Tibial nerve (tissue), 4 donors: ENCODE measurements at regions not wholly inside any gene's neighbourhood (a gene's known extent, or its start where the extent isn't known, plus 50 kb on each side); places are given as distances from the start of the nearest gene placed in this dataset.

Experiments
- DNase-seq, 2 donors: peaks; one replicate each; pipeline ENCODE4 v3.0.0-alpha.2; 2019; ENCODE audit warnings: low spot score in 2 of 2
- H3K27ac ChIP-seq, 4 donors: fragments of 200-600 bp; sonication (generic) in 3 of 4; one replicate each; pipeline ENCODE4 v1.5.1; 2017 to 2019; ENCODE audit warnings: mild to moderate bottlenecking in 1 of 4
- H3K27me3 ChIP-seq, 2 donors: fragments of 200-600 bp; sonication (generic) in 1 of 2; one replicate each; pipeline versions ENCODE4 v1.5.1 to v1.6.0; 2017 to 2019
- H3K36me3 ChIP-seq, 3 donors: fragments of 200-600 bp; sonication (generic); one replicate each; pipeline ENCODE4 v1.5.1; 2018 to 2019
- H3K4me1 ChIP-seq, 4 donors: fragments of 200-600 bp; sonication (generic) in 3 of 4; one replicate each; pipeline ENCODE4 v1.5.1; 2017 to 2019
- H3K4me3 ChIP-seq, 4 donors: fragments of 200-600 bp; sonication (generic) in 3 of 4; one replicate each; pipeline ENCODE4 v1.5.1; 2017 to 2019; ENCODE audit warnings: mild to moderate bottlenecking in 1 of 4, moderate library complexity in 1 of 4
- H3K9me3 ChIP-seq, 4 donors: fragments of 200-600 bp; sonication (generic) in 3 of 4; one replicate each; pipeline ENCODE4 v1.5.1; 2017 to 2019
- CTCF ChIP-seq, 5 experiments: fragments of 200-600 bp in 3 of 5; fragments of 450-650 bp in 2 of 5; sonication (generic) in 3 of 5; IDR thresholded peaks; one replicate each; pipeline ENCODE4 v1.5.1; 2016 to 2019; ENCODE audit warnings: antibody characterized with exemption in 5 of 5, mild to moderate bottlenecking in 3 of 5, moderate library complexity in 2 of 5
- EP300 ChIP-seq, 2 donors: sonication (generic); formaldehyde crosslinking; IDR thresholded peaks; one replicate each; pipeline ENCODE4 v1.6.1; 2017; ENCODE audit warnings: antibody characterized with exemption in 2 of 2, mild to moderate bottlenecking in 1 of 2
- POLR2A ChIP-seq, 2 donors: fragments of 450-650 bp; IDR thresholded peaks; one replicate each; pipeline ENCODE4 v1.6.1; 2017; ENCODE audit warnings: antibody characterized with exemption in 2 of 2, mild to moderate bottlenecking in 2 of 2, moderate library complexity in 2 of 2
- WGBS, 2 donors: methylation state at CpG; one replicate each; pipeline ENCODE4 v1.1.5; 2018; 5-methylcytosine and 5-hydroxymethylcytosine counted together

DNA sequence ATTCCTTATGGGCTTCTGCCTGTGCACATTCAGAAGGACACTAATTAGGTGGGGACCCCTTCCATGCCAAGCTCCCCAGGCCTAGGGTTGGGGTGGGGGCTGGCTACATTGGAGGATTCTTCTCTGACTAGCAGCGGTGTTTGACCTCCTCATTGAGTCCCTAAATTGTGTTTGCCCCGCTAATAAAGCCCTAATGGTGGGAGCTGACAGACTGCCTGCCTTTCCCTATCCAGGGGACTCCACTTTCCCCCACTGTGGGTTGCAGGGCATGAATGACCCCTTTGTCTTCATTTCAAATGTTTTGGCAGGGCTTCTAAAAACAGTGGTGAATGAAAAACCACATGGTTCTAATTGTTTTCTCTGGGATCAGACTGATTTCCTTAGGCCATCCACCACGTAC is 476.8 kb upstream of the CDH11 start:
- Histone ChIP-seq H3K9me3 (no peaks in the 10 kb centered on the region), H3K27ac (no peak overlapping the region), H3K4me3 (no peak overlapping the region), H3K27me3 (no peaks in the 10 kb centered on the region), H3K4me1 (no peaks in the 10 kb centered on the region), H3K36me3 (no peaks in the 10 kb centered on the region)
- no peak for DNase-seq
- 42 to 52% methylated on average over 3 of the region's 3 CpGs for WGBS, 2 donors
- TF ChIP-seq CTCF (IDR thresholded peaks at IDR 0.05) (no peak), EP300 (IDR thresholded peaks at IDR 0.05) (no peak), POLR2A (IDR thresholded peaks at IDR 0.05) (no peak)

DNA sequence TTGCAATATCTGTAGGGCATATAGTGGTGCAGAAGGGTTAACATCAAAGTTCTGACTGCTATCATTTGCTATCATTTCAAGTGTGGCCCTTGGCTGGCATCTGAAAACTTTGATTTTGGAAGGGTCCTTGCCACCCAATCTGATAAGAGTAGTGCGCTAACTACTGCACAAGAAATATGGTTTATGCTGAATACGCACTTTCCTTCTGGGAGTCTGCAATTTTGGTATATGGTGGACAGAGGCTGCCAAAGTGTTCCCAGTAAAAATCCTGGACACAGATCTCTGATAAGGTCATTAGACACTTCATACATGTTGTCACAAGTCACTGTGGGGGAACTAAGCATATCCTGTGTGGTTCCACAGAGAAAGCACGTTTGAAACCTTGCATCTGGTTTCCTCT is 461.6 kb upstream of the CDH11 start:
- H3K4me3 ChIP-seq, result no peak overlapping the region
- H3K36me3 ChIP-seq, result no peaks in the 10 kb centered on the region
- WGBS, 2 donors, result 74 to 78% methylated on average over 3 of the region's 3 CpGs
- no peak overlapping the region for H3K27ac ChIP-seq
- no peaks in the 10 kb centered on the region for H3K27me3 ChIP-seq
- no peaks in the 10 kb centered on the region for H3K4me1 ChIP-seq
- TF ChIP-seq POLR2A (IDR thresholded peaks at IDR 0.05), result no peak
- TF ChIP-seq CTCF (IDR thresholded peaks at IDR 0.05), result no peak
- no peak for TF ChIP-seq EP300 (IDR thresholded peaks at IDR 0.05)
- no peaks in the 10 kb centered on the region for H3K9me3 ChIP-seq
- no peak for DNase-seq

DNA sequence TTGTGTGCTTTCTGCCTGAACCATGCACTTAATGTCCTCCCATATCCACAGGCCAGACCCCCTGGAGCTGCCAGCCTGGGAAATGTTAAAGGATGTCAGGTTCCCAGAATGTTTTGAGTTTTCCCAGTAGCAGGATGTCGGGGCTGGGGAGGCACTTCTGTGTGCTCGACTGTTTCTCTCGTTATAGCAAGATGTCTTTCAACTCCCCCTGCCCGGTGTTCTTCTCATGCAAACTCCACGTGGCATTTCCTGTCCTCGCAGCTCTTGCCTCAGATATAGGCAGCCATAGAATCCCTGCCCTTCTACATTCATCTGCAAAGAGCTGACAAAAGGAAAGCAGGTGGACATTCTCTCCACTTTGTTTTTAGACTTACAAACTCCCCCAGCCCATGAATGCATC is 457.2 kb upstream of the CDH11 start:
- H3K9me3 ChIP-seq, result no peaks in the 10 kb centered on the region
- no peak for DNase-seq
- no peaks in the 10 kb centered on the region for H3K27me3 ChIP-seq
- no peak overlapping the region for H3K4me3 ChIP-seq
- TF ChIP-seq EP300 (IDR thresholded peaks at IDR 0.05), result no peak
- no peak for TF ChIP-seq POLR2A (IDR thresholded peaks at IDR 0.05)
- no peak for TF ChIP-seq CTCF (IDR thresholded peaks at IDR 0.05)
- peaks cover 0 to 8% (median 0%) of the 10 kb centered on the region in 4 donors for H3K4me1 ChIP-seq
- no peaks in the 10 kb centered on the region for H3K36me3 ChIP-seq
- 58 to 64% methylated on average over 6 of the region's 6 CpGs for WGBS, 2 donors
- no peak overlapping the region for H3K27ac ChIP-seq

DNA sequence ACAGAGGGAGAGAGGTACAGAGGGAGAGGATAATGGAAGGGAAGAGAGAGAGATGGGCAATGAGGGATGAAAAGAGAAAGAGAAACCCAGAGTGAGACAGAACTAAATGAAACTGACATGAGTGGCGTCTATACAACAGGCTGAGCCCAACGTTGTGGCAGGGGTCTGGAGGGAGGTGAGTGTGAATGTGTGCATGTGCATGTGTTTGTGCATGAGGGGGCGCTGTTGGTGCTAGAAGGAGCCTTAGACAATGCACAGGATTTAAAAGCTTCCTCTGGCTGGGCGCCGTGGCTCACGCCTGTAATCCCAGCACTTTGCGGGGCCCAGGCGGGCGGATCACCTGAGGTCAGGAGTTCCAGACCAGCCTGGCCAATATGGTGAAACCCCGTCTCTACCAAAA is 454.8 kb upstream of the CDH11 start:
- H3K4me3 ChIP-seq, result no peak overlapping the region
- DNase-seq, result no peak
- no peaks in the 10 kb centered on the region for H3K9me3 ChIP-seq
- no peaks in the 10 kb centered on the region for H3K27me3 ChIP-seq
- H3K27ac ChIP-seq, result no peak overlapping the region
- TF ChIP-seq POLR2A (IDR thresholded peaks at IDR 0.05), result no peak
- no peak for TF ChIP-seq EP300 (IDR thresholded peaks at IDR 0.05)
- no peak for TF ChIP-seq CTCF (IDR thresholded peaks at IDR 0.05)
- 85 to 88% methylated on average over 10 of the region's 10 CpGs for WGBS, 2 donors
- no peaks in the 10 kb centered on the region for H3K36me3 ChIP-seq
- H3K4me1 ChIP-seq, result peaks cover 0 to 11% (median 0%) of the 10 kb centered on the region in 4 donors

GRCh38 chr16:65576139-65576538 is 454.3 kb upstream of the CDH11 start:
- Histone ChIP-seq H3K4me1 (peaks cover 0 to 11% (median 0%) of the 10 kb centered on the region in 4 donors), H3K36me3 (no peaks in the 10 kb centered on the region), H3K9me3 (no peaks in the 10 kb centered on the region), H3K27ac (no peak overlapping the region), H3K27me3 (no peaks in the 10 kb centered on the region), H3K4me3 (no peak overlapping the region)
- TF ChIP-seq CTCF (IDR thresholded peaks at IDR 0.05) (no peak), POLR2A (IDR thresholded peaks at IDR 0.05) (no peak), EP300 (IDR thresholded peaks at IDR 0.05) (no peak)
- 89 to 95% methylated on average over 11 of the region's 11 CpGs for WGBS, 2 donors
- no peak for DNase-seq
